ENCODE measurements at regions not wholly inside any gene's neighbourhood (a gene's known extent, or its start where the extent isn't known, plus 50 kb on each side); places are given as distances from the start of the nearest gene placed in this dataset.

GRCh38 chr14:79967453-79967852, 243.9 kb downstream of the DIO2 start:
- no peak for TF ChIP-seq CTCF (IDR thresholded peaks at IDR 0.05)
- no peak for TF ChIP-seq POLR2A (IDR thresholded peaks at IDR 0.05)

All from adrenal gland (tissue), 5 donors.